Breast epithelium (tissue), 3 donors: ENCODE measurements at regions not wholly inside any gene's neighbourhood (a gene's known extent, or its start where the extent isn't known, plus 50 kb on each side); places are given as distances from the start of the nearest gene placed in this dataset.

Source experiments
- POLR2A ChIP-seq: fragments of 450-650 bp; IDR thresholded peaks from one replicate; pipeline ENCODE4 v1.6.1; 2016; ENCODE audit warnings: antibody characterized with exemption, mild to moderate bottlenecking, moderate library complexity
- POLR2AphosphoS5 ChIP-seq, 3 donors: sonication (generic); formaldehyde crosslinking; IDR thresholded peaks; one replicate each; pipeline ENCODE4 v1.6.1; 2017; ENCODE audit warnings: antibody characterized with exemption in 3 of 3
- TF ChIP-seq, protein P1 (sequence below), 3 donors: fragments of 450-650 bp; IDR thresholded peaks; one replicate each; pipeline ENCODE4 v1.5.1; 2016 to 2017; ENCODE audit warnings: antibody characterized with exemption in 3 of 3, mild to moderate bottlenecking in 3 of 3, moderate library complexity in 3 of 3

DNA sequence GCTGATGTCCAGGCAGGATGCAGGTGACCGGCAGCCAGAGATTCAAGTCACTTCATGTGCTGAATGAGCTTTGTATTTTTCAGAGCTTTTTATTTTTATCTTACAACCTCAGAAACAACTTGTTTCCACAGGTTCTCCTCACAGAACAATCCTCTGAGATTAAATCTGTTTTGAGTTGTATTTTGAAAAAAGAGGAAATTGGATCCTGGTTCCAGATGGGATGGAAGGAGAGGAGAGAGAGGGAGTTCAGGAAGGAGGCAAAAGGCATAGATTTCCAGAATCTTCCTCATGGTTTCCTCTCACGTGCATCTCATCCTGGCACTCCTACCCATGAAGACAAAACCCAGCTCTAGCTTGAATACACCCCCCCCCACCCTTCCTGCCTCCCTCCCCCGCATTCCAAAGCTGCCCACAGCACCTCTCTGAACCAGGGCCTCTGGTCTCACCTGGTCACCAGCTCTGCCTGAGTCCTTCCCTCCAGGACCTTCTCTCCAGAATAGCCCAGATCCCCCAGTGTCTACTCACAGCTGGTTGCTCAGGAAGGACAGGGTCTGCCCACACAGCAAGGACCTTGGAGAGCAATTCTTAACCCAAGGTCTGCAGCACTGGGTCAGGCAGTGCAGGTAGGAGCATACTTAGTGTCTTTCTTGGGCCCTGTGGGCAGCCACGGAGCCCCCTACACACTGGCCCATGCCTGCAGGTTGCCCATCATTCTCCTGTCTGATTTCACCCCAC, 104.7 kb downstream of the ZFP36L2 start:
- TF ChIP-seq, protein P1, sequence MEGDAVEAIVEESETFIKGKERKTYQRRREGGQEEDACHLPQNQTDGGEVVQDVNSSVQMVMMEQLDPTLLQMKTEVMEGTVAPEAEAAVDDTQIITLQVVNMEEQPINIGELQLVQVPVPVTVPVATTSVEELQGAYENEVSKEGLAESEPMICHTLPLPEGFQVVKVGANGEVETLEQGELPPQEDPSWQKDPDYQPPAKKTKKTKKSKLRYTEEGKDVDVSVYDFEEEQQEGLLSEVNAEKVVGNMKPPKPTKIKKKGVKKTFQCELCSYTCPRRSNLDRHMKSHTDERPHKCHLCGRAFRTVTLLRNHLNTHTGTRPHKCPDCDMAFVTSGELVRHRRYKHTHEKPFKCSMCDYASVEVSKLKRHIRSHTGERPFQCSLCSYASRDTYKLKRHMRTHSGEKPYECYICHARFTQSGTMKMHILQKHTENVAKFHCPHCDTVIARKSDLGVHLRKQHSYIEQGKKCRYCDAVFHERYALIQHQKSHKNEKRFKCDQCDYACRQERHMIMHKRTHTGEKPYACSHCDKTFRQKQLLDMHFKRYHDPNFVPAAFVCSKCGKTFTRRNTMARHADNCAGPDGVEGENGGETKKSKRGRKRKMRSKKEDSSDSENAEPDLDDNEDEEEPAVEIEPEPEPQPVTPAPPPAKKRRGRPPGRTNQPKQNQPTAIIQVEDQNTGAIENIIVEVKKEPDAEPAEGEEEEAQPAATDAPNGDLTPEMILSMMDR (IDR thresholded peaks at IDR 0.05), result no peak
- TF ChIP-seq POLR2A, result no peak
- TF ChIP-seq POLR2AphosphoS5 (IDR thresholded peaks at IDR 0.05), result no peak
